Thoracic aorta (tissue), 2 donors: ENCODE measurements at regions not wholly inside any gene's neighbourhood (a gene's known extent, or its start where the extent isn't known, plus 50 kb on each side); places are given as distances from the start of the nearest gene placed in this dataset.

ENCODE experiments used
- ATAC-seq: fragments of 150-250 bp; one replicate; pipeline ENCODE4 v1.8.0; 2017; ENCODE audit warnings: low read depth; ENCODE audit not compliant: insufficient number of reproducible peaks, low FRiP score
- DNase-seq: peaks from one replicate; pipeline ENCODE4 v3.0.0-alpha.2; 2020; ENCODE audit warnings: low spot score
- H3K27ac ChIP-seq, 2 donors: fragments of 200-600 bp; sonication (generic); 1 replicate in 1 of 2; 2 replicates in 1 of 2; pipeline ENCODE4 v1.5.1; 2016; ENCODE audit warnings: mild to moderate bottlenecking in 2 of 2, moderate library complexity in 2 of 2
- H3K27me3 ChIP-seq: fragments of 200-600 bp; sonication (generic); replicated peaks from 2 replicates; pipeline ENCODE4 v1.6.0; 2016; ENCODE audit warnings: mild to moderate bottlenecking; ENCODE audit not compliant: insufficient read depth
- H3K36me3 ChIP-seq: fragments of 200-600 bp; sonication (generic); one replicate; pipeline ENCODE4 v1.5.1; 2016
- H3K4me1 ChIP-seq, 2 donors: fragments of 200-600 bp; sonication (generic); 1 replicate in 1 of 2; 2 replicates in 1 of 2; pipeline versions ENCODE4 v1.5.1 to v1.6.0; 2016; ENCODE audit warnings: low read depth in 2 of 2, mild to moderate bottlenecking in 1 of 2; ENCODE audit not compliant: control insufficient read depth in 1 of 2
- H3K4me3 ChIP-seq: fragments of 200-600 bp; sonication (generic); 2 replicates; pipeline ENCODE4 v1.5.1; 2016; ENCODE audit warnings: mild to moderate bottlenecking
- H3K9me3 ChIP-seq: fragments of 200-600 bp; sonication (generic); 2 replicates; pipeline ENCODE4 v1.5.1; 2016
- CTCF ChIP-seq: fragments of 200-600 bp; sonication (generic); IDR thresholded peaks from one replicate; pipeline ENCODE4 v1.5.1; 2019; ENCODE audit warnings: antibody characterized with exemption

- no peak for TF ChIP-seq CTCF
- H3K27me3 ChIP-seq = no peaks in the 10 kb centered on the region
- H3K27ac ChIP-seq = no peak overlapping the region
- H3K36me3 ChIP-seq = no peaks in the 10 kb centered on the region
- no peak overlapping the region for H3K4me3 ChIP-seq
- peaks cover 7 to 12% of the 10 kb centered on the region in 2 donors for H3K4me1 ChIP-seq
- no peak for DNase-seq
- ATAC-seq = no peak
- no peaks in the 10 kb centered on the region for H3K9me3 ChIP-seq
Observed at GRCh38 chr6:90388395-90388794, 91.8 kb upstream of the BACH2 start.

- Histone ChIP-seq H3K9me3 (no peaks in the 10 kb centered on the region), H3K27ac (no peak overlapping the region), H3K4me3 (no peak overlapping the region), H3K27me3 (no peaks in the 10 kb centered on the region), H3K36me3 (no peaks in the 10 kb centered on the region), H3K4me1 (peaks cover 7 to 12% of the 10 kb centered on the region in 2 donors)
- ATAC-seq (no peak), DNase-seq (no peak)
- no peak for TF ChIP-seq CTCF
Observed at GRCh38 chr6:90387826-90388225, 91.2 kb upstream of the BACH2 start.

- Histone ChIP-seq H3K4me3 (no peak overlapping the region), H3K27ac (no peak overlapping the region), H3K27me3 (no peaks in the 10 kb centered on the region), H3K4me1 (peaks cover 7 to 12% of the 10 kb centered on the region in 2 donors), H3K9me3 (no peaks in the 10 kb centered on the region), H3K36me3 (no peaks in the 10 kb centered on the region)
- ATAC-seq = no peak
- DNase-seq = no peak
- no peak for TF ChIP-seq CTCF
Observed at GRCh38 chr6:90387383-90387775, 90.7 kb upstream of the BACH2 start.

- no peak overlapping the region for H3K27ac ChIP-seq
- peaks cover 7 to 12% of the 10 kb centered on the region in 2 donors for H3K4me1 ChIP-seq
- no peaks in the 10 kb centered on the region for H3K9me3 ChIP-seq
- ATAC-seq (no peak), DNase-seq (no peak)
- no peak for TF ChIP-seq CTCF
- H3K36me3 ChIP-seq = no peaks in the 10 kb centered on the region
- H3K27me3 ChIP-seq = no peaks in the 10 kb centered on the region
- no peak overlapping the region for H3K4me3 ChIP-seq
Observed at GRCh38 chr6:90386399-90387382, 90.0 kb upstream of the BACH2 start.

- no peaks in the 10 kb centered on the region for H3K36me3 ChIP-seq
- TF ChIP-seq CTCF = no peak
- H3K4me1 ChIP-seq = peaks cover 7 to 12% of the 10 kb centered on the region in 2 donors
- H3K27me3 ChIP-seq = no peaks in the 10 kb centered on the region
- H3K27ac ChIP-seq = no peak overlapping the region
- DNase-seq = no peak
- no peak for ATAC-seq
- no peaks in the 10 kb centered on the region for H3K9me3 ChIP-seq
- H3K4me3 ChIP-seq = no peak overlapping the region
Observed at GRCh38 chr6:90385759-90386313, 89.2 kb upstream of the BACH2 start.
